Keratinocyte (primary cell): ENCODE measurements at regions not wholly inside any gene's neighbourhood (a gene's known extent, or its start where the extent isn't known, plus 50 kb on each side); places are given as distances from the start of the nearest gene placed in this dataset.

Experiments used
- DNase-seq: peaks from one replicate; pipeline ENCODE4 v3.0.0-alpha.2; 2011; ENCODE audit warnings: low read depth, missing footprints, low spot score
- FAIRE-seq: peaks from 2 replicates; lab custom pipeline; 2011; peaks lifted over from hg19 to GRCh38; lab: Jason Lieb, UNC
- H2AFZ ChIP-seq: 2 replicates; pipeline ENCODE4 v1.6.0; 2012; ENCODE audit warnings: low read length, control low read depth, inconsistent platforms; ENCODE audit not compliant: control insufficient read depth
- H3K27ac ChIP-seq: 2 replicates; pipeline ENCODE4 v1.5.1; 2011; ENCODE audit warnings: low read length; ENCODE audit not compliant: control insufficient read depth, insufficient read depth
- H3K27me3 ChIP-seq: 3 replicates; pipeline ENCODE4 v1.6.0; 2011; ENCODE audit warnings: low read length; ENCODE audit not compliant: control insufficient read depth, insufficient read depth; ENCODE audit errors: extremely low read depth
- H3K36me3 ChIP-seq, 2 experiments: 2 replicates in 1 of 2; 3 replicates in 1 of 2; pipeline ENCODE4 v1.5.1; 2011; ENCODE audit warnings: low read length in 2 of 2, mild to moderate bottlenecking in 1 of 2; ENCODE audit not compliant: control insufficient read depth in 2 of 2, insufficient read depth in 2 of 2; ENCODE audit errors: extremely low read depth in 1 of 2
- H3K4me1 ChIP-seq: 3 replicates; pipeline ENCODE4 v1.5.1; 2011; ENCODE audit warnings: low read length; ENCODE audit not compliant: control insufficient read depth, insufficient read depth; ENCODE audit errors: extremely low read depth
- H3K4me2 ChIP-seq: 3 replicates; pipeline ENCODE4 v1.6.0; 2011; ENCODE audit warnings: low read depth, low read length; ENCODE audit not compliant: control insufficient read depth, insufficient read depth; ENCODE audit errors: extremely low read depth
- H3K4me3 ChIP-seq, 3 experiments: fragments of 200-600 bp in 1 of 3; sonication (generic) in 1 of 3; 2 replicates in 2 of 3; 3 replicates in 1 of 3; pipeline ENCODE4 v1.5.1; 2011 to 2016; ENCODE audit warnings: low read length in 3 of 3, mild to moderate bottlenecking in 3 of 3, control low read depth in 2 of 3, inconsistent platforms in 1 of 3, low read depth in 1 of 3, mixed read lengths in 1 of 3, mixed run types in 1 of 3, moderate library complexity in 1 of 3; ENCODE audit not compliant: control insufficient read depth in 2 of 3, insufficient read depth in 2 of 3; ENCODE audit errors: extremely low read depth in 1 of 3
- H3K79me2 ChIP-seq: 2 replicates; pipeline ENCODE4 v1.6.0; 2012; ENCODE audit warnings: low read length; ENCODE audit not compliant: control insufficient read depth, insufficient read depth
- H3K9ac ChIP-seq: 3 replicates; pipeline ENCODE4 v1.6.0; 2011; ENCODE audit warnings: low read length; ENCODE audit not compliant: control insufficient read depth, insufficient read depth; ENCODE audit errors: extremely low read depth
- H3K9me1 ChIP-seq: 3 replicates; pipeline ENCODE4 v1.6.0; 2011; ENCODE audit warnings: low read length; ENCODE audit not compliant: control insufficient read depth, insufficient read depth; ENCODE audit errors: extremely low read depth
- H3K9me3 ChIP-seq: 2 replicates; pipeline ENCODE4 v1.5.1; 2012; ENCODE audit warnings: low read depth, low read length; ENCODE audit not compliant: control insufficient read depth
- H4K20me1 ChIP-seq: 3 replicates; pipeline ENCODE4 v1.6.0; 2011; ENCODE audit warnings: low read length; ENCODE audit not compliant: control insufficient read depth, insufficient read depth; ENCODE audit errors: extremely low read depth
- EZH2 ChIP-seq: IDR thresholded peaks from one replicate; pipeline ENCODE4 v1.6.1; 2012; ENCODE audit warnings: inconsistent platforms, mild to moderate bottlenecking, low read length, moderate library complexity
- dilution Hi-C: fragments of 300-500 bp; cut with MboI; formaldehyde crosslinking; loops from one replicate; pipeline ENCODE4 v1.7.0; 2020; ENCODE audit warnings: low sequenced_read_pairs; ENCODE audit not compliant: extremely low pct_ligation_motif_present
- TF ChIP-seq, protein P1 (sequence below), 3 experiments: IDR thresholded peaks in 1 of 3; conservative IDR thresholded peaks in 1 of 3; optimal IDR thresholded peaks in 1 of 3; 2 replicates in 2 of 3; 3 replicates in 1 of 3; pipeline versions ENCODE3 to v1.5.1; 2011; ENCODE audit warnings: low read length in 3 of 3, mild to moderate bottlenecking in 3 of 3, moderate library complexity in 2 of 3, control low read depth in 1 of 3, inconsistent platforms in 1 of 3; ENCODE audit not compliant: insufficient read depth in 2 of 3; ENCODE audit errors: extremely low read depth in 1 of 3

DNA sequence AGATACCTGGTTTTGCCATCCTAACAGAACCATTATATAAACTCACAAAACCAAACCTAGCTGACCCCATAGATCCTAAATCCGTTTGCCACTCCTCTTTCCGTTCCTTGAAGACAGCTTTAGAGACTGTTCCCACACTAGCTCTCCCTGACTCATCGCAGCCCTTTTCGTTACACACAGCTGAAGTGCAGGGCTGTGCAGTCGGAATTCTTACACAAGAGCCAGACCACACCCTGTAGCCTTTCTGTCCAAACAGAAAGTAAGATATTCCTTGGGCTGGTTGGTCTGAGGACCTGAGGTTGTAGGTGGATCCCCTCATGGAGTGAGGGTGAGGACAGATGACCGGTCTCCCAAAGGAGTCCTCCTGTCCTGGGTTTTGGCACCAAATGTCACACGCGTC lies 56.7 kb upstream of the NAA35 start:
- TF ChIP-seq, protein P1, sequence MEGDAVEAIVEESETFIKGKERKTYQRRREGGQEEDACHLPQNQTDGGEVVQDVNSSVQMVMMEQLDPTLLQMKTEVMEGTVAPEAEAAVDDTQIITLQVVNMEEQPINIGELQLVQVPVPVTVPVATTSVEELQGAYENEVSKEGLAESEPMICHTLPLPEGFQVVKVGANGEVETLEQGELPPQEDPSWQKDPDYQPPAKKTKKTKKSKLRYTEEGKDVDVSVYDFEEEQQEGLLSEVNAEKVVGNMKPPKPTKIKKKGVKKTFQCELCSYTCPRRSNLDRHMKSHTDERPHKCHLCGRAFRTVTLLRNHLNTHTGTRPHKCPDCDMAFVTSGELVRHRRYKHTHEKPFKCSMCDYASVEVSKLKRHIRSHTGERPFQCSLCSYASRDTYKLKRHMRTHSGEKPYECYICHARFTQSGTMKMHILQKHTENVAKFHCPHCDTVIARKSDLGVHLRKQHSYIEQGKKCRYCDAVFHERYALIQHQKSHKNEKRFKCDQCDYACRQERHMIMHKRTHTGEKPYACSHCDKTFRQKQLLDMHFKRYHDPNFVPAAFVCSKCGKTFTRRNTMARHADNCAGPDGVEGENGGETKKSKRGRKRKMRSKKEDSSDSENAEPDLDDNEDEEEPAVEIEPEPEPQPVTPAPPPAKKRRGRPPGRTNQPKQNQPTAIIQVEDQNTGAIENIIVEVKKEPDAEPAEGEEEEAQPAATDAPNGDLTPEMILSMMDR (optimal IDR thresholded peaks at IDR 0.05 in 1 of 3, IDR thresholded peaks at IDR 0.05 in 1 of 3, conservative IDR thresholded peaks at IDR 0.05 in 1 of 3; ENCODE audit: extremely low read depth in 1 of 3, insufficient read depth in 2 of 3, low read length in 3 of 3): no peak
- TF ChIP-seq EZH2: no peak
- FAIRE-seq (no peak), DNase-seq (no peak)
- Histone ChIP-seq H3K4me3 (no peak overlapping the region), H3K9ac (no peak overlapping the region), H3K4me2 (no peak overlapping the region), H3K79me2 (no peaks in the 10 kb centered on the region), H3K9me1 (no peaks in the 10 kb centered on the region), H3K9me3 (no peaks in the 10 kb centered on the region), H3K4me1 (no peaks in the 10 kb centered on the region), H2AFZ (no peak overlapping the region), H3K27me3 (no peaks in the 10 kb centered on the region), H3K36me3 (no peaks in the 10 kb centered on the region), H4K20me1 (no peaks in the 10 kb centered on the region), H3K27ac (no peak overlapping the region)
- dilution Hi-C loops: no loop called here

DNA sequence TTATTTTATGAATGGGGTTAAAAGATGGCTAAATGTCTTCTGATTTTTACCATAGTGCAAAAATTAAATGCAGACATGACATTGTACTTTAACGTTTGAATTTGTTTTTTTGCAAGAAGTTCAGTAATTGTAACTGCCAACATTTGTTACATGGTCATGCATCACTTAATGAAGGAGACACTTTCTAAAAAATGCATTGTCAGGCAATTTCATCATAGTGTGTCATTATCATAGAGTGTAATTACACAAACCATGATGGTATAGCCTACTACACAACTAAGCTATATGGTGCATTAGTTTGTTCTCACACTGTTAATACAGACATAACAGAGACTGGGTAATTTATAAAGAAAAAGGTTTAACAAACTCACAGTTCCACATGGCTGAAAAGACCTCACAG lies 50.0 kb upstream of the NAA35 start:
- Histone ChIP-seq H3K36me3 (no peaks in the 10 kb centered on the region), H3K9me3 (no peaks in the 10 kb centered on the region), H3K4me2 (no peak overlapping the region), H3K4me3 (no peak overlapping the region), H3K9ac (no peak overlapping the region), H3K27ac (no peak overlapping the region), H3K9me1 (no peaks in the 10 kb centered on the region), H3K79me2 (no peaks in the 10 kb centered on the region), H3K4me1 (no peaks in the 10 kb centered on the region), H4K20me1 (no peaks in the 10 kb centered on the region), H2AFZ (no peak overlapping the region), H3K27me3 (no peaks in the 10 kb centered on the region)
- FAIRE-seq (no peak), DNase-seq (no peak)
- TF ChIP-seq EZH2: no peak
- TF ChIP-seq, protein P1 (optimal IDR thresholded peaks at IDR 0.05 in 1 of 3, IDR thresholded peaks at IDR 0.05 in 1 of 3, conservative IDR thresholded peaks at IDR 0.05 in 1 of 3; ENCODE audit: extremely low read depth in 1 of 3, insufficient read depth in 2 of 3, low read length in 3 of 3): no peak
- dilution Hi-C loops: no loop called here
